NCI-H345 treated with DMSO at 0.1 percent for 48 hours (cell line): ENCODE measurements at regions not wholly inside any gene's neighbourhood (a gene's known extent, or its start where the extent isn't known, plus 50 kb on each side); places are given as distances from the start of the nearest gene placed in this dataset.

ENCODE experiments used
- DNase-seq: peaks from one replicate; lab custom pipeline; 2025; ENCODE audit not compliant: unreplicated experiment; lab: John Stamatoyannopoulos, UW

DNA sequence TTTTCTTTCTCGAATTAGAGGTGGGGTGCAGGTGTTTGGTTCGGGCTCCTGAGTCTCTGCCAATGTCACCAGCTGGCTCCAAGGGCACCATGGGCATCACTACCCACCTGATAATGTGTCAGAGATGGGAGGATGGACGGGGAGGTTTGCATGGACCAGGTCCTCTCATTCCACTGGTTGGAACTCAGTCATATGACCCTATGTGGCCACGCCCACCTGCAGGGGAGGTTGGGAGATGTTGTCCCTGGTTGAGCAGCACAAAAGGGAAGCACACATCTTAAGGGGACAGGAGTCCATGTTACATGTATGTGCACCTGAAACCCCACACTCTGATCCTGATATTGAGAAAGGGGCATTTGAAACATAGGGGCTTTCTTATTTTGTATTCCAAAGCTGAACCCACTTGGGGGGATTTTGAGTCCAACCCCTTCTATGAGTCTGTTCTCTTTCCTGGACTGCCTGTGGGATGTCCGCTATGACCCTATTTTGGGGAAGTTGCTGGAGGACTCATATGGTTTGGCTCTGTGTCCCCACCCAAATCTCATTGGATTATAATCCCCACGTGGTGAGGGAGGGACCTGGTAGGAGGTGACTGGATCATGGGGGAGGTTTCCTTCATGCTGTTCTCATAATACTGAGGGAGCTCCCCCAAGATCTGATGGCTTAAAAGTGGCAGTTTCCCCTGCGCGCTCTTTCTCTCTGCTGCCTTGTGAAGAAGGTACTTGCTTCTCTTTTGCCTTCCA lies 66.9 kb upstream of the BAIAP2L1 start:
- no peak for DNase-seq

DNA sequence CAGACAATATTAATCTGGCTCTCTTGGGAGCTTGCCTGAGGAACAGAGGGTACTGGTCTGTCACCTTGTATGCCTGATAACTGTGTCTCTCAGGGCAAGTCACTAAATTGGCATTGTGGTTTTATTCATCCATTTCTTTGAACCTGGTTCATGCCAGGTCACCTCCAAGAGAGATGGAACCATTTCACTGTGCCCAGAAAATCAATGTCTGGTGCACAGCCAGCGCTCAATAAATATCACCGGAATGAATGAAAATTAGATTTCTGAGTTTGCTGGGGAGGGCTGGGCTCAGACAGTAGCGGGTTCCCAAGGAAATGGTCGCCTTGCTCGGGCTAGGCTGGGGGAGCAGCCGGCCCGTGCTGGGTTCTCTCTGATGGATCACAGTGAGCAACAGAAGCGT lies 64.1 kb upstream of the BAIAP2L1 start:
- no peak for DNase-seq

DNA sequence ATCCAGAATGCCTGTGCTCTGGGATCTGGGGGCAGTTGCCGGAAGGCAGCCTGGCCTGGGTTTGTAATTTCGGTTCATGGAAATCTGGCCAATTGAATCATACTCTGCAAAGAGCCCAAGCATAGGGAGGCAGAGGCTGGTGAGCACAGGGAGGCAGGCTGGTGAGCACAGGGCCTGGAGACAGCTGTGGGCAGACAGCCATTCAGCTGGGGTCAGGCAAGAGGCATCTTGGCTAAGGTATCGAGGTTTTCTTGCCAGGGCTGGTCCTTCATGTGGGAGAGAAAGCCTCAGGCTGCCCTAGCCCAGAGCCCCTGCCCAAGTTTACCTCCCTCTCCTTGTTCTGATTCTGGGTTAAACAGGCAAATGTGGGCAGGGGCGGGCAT lies 63.7 kb upstream of the BAIAP2L1 start:
- no peak for DNase-seq

DNA sequence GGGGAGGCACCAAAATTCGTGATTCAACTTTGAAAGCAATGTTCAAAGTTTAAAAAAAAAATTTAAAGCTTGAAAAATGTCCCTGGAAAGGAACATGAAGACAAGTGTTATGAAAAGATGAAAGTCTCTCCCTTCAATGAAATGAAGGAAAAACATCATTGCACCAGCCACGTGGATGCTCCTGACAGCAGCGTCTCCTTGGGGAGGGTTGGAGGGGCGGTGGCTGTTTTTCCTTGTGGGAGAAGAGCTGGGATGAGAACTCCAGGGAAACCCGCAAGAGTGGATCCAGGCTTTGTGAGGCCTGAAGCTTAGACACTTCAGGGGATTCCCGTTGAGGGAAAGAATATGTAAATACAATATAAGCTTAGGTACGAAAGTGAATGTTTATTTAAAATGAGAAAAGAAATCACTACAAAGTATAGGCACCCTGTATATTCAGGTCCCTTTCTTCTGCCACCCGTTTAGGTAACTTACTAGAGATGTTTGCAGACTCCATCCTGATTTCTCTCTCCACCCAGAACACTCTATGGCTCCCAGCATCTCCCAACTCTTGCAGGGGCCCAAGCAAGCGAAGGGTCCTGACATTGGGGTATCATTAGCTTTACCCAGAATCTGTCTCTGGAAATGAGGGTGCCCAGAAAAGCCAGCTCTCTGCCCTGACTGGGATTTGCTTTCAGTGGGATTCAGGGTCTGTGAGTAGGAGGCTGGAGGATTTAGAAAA lies 63.1 kb upstream of the BAIAP2L1 start:
- DNase-seq: no peak

DNA sequence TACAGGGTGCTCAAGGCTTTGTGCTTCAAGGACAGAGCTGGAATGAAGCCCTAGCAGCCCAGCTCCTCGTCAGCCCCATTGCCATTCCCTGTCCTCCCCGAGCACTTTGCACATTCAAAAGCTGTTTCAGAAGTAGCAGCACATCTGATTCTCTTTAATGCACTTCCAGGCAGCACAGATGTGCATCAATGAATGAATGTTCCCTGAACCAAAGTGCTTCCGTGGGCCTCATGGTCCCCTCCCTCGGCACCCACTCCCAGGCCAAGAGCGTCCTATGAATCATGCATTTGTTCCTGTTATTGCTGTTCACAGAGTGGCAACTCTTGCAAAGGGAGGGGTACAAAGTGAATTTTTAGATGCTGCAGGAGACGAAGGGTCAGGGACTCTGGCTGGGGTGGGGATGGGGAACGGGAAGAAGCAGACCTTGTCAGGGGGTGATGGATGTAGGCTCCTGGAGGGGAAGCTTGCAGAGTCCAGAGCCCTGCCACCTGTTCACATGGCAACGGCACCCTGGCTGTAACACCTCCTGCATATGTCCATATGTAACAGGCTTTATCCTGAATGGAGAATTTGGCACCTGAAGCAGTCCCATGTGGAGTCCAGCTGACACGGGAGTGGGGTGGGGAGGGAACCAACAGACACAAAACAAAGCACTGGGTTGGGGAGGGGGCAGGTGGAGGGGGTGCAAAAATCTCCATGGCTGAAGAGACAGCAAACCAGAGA lies 62.2 kb upstream of the BAIAP2L1 start:
- no peak for DNase-seq

DNA sequence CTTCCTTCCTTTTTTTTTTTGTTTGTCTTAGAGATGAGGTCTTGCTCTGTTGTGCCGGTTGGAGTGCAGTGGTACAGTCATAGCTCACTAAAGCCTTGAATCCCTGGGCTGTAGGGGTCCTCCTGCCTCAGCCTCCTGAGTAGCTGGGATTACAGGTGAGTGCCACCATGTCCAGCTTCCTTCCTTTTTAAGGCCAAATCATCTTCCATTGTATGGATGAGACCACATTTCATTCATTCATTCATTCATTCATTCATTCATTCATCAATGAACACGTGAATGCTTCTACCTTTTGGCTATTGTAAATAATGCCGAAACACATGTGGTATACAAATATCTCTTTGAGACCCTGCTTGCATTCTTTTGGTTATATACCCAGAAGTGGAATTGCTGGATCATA lies 60.0 kb upstream of the BAIAP2L1 start:
- DNase-seq: no peak

DNA sequence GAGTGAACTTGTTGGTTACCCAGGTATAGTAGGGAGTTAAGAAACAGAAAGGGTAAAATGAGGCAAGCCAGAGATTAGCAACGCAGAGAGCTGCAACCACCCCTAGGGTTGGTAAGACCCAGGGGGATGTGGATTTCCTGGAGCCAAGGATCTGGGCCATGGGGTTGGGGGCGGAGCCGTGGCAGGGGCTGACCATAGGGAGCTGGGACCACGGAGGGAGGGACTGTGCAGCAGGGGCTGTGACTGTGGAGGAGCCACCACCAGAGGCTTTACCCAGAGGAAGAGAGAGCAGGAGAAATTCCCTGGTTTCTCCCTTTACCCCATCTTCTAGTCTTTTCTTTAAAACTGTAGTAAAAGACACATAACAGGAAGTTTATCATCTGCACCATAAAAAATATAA lies 58.6 kb upstream of the BAIAP2L1 start:
- peak; percentile 50 for DNase-seq

DNA sequence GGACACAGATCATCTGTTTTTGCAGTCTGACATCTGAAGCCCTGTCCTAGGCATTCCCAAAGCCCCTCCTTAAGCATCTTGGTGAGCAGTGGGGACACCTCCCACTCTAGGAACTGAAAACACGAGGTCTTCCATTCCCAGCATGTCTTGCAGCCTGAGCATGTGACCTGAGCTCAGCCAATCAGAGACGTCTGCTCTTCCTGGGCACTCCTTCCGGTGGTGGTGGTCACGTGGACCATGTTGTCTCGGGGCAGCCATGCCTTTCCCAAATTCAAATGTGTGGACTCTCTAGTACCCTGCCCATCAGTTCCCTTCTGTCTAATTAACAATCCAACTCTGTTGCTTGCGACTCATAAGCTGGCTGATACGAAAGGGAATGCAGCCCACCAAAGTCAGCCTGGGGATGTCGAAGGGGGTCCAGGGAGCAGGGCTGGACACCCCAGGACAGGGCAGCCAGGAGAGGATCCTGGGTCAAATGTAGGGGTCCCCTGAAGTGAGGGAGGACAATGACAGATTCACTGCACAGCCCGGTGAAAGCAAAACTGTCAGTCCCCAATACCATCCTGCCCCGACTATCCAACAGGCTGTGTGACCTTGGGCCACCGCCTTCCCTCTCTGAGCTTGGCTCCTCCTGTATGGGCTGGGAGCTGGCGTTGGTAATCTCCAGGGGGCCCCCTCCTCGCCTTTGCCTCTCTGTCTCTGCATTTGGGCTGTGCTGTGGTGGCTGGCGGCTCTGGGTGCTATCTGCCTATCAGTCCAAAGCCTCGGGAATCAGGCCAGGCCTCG lies 57.4 kb upstream of the BAIAP2L1 start:
- no peak for DNase-seq

DNA sequence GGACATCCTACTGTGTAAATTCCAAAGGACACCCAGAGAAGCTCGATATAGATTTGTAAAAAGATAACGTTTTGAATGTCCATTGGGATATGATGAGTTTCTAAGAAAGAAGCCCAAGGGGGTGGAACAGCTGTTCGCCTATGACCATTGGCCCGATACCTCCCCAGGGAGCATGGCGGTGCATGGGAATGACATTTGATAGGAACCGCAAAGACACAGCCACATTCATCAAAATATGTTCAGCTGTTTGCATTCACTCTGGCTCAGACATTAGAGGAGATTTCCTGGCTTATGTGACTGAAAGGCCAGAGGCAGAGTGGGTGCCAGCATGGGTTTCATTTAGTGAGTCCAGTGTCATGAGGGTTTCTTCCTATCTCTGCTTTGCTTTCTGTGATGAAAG lies 56.0 kb upstream of the BAIAP2L1 start:
- no peak for DNase-seq

DNA sequence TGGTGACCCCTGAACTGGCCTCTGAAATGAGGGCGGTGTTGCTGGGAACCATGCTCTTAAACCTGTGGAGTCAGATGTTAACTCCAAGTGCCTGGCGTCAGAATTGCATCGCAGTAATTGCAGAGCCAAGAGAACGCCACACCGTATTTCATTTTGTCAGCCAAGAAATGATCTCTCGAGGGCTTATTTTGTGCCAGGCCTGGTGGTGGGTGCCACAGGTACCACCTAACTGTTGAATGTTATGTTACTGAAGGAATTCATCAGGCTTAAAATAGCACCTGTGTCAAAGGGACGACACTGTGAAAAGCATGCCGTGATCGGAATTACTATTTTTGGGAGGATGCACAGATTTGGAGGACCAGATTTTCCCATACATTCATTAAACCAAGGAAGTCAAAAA lies 51.9 kb upstream of the BAIAP2L1 start:
- DNase-seq: no peak
